22Rv1 (cell line): ENCODE measurements at regions not wholly inside any gene's neighbourhood (a gene's known extent, or its start where the extent isn't known, plus 50 kb on each side); places are given as distances from the start of the nearest gene placed in this dataset.

ENCODE experiments used
- CTCF ChIP-seq: fragments of 450-650 bp; IDR thresholded peaks from 2 replicates; pipeline ENCODE4 v1.5.1; 2017; ENCODE audit warnings: mild to moderate bottlenecking
- ZFX ChIP-seq: fragments of 450-650 bp; IDR thresholded peaks from 2 replicates; pipeline ENCODE4 v1.6.1; 2017; ENCODE audit warnings: antibody characterized with exemption, borderline replicate concordance

- TF ChIP-seq CTCF (no peak), ZFX (no peak)
Measured at GRCh38 chr3:175885231-175885766, 1026.2 kb downstream of the NAALADL2 start.
